ENCODE measurements at regions not wholly inside any gene's neighbourhood (a gene's known extent, or its start where the extent isn't known, plus 50 kb on each side); places are given as distances from the start of the nearest gene placed in this dataset.

- Mint-ChIP-seq H3K4me1 (no peaks in the 10 kb centered on the region), H3K36me3 (ENCODE audit: low read depth) (no peaks in the 10 kb centered on the region), H3K27me3 (ENCODE audit: low read depth, poor library complexity) (peaks cover 2% of the 10 kb centered on the region), H3K9me3 (peaks cover 4% of the 10 kb centered on the region), H3K4me3 (no peak overlapping the region), H3K27ac (no peak overlapping the region)
- no peak for TF ChIP-seq CTCF (IDR thresholded peaks at IDR 0.05)
- no peak for DNase-seq
Measured at GRCh38 chr2:149666809-149667320, 79.3 kb upstream of the MMADHC start.

DNA sequence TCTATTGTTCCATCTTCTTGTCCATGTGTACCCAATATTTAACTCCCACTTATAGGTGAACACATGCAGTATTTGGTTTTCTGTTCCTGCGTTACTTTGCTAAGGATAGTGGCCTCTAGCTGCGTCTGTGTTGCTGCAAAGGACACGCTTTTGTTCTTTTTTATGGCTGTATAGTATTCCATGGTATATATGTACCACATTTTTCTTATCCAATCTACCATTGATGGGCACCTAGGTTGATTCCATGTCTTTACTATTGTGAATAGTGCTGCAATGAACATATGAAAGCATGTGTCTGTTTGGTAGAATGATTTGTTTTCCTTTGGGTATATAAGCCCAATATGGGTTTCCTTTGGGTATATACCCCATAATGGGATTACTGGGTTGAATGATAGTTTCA is 77.3 kb upstream of the MMADHC start:
- DNase-seq, result no peak
- TF ChIP-seq CTCF (IDR thresholded peaks at IDR 0.05), result no peak
- Mint-ChIP-seq H3K27me3 (ENCODE audit: low read depth, poor library complexity) (peaks cover 2% of the 10 kb centered on the region), H3K36me3 (ENCODE audit: low read depth) (no peaks in the 10 kb centered on the region), H3K4me3 (no peak overlapping the region), H3K9me3 (peaks cover 4% of the 10 kb centered on the region), H3K27ac (no peak overlapping the region), H3K4me1 (no peaks in the 10 kb centered on the region)

DNA sequence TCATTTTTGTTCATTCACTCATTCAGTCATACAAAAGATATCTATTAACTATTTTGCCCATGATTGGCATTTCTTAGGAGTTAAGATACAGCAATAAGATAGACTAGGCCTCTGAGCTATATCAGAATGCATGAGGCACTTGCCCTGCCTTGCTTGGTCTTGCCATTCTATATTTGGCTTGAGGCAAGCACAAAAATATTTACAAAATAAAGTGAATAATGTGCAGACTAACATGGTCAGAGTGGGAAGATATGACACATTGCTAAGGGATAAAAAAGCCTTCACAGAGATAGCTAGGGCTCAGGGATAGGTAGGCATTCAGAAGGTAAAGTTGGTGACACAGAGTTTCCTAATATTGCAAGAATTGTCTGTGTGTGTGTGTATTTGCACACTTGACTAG is 75.0 kb upstream of the MMADHC start:
- Mint-ChIP-seq H3K4me1 (no peaks in the 10 kb centered on the region), H3K36me3 (ENCODE audit: low read depth) (no peaks in the 10 kb centered on the region), H3K27ac (no peak overlapping the region), H3K27me3 (ENCODE audit: low read depth, poor library complexity) (peaks cover 6% of the 10 kb centered on the region), H3K4me3 (no peak overlapping the region), H3K9me3 (peaks cover 4% of the 10 kb centered on the region)
- DNase-seq, result no peak
- TF ChIP-seq CTCF (IDR thresholded peaks at IDR 0.05), result no peak

DNA sequence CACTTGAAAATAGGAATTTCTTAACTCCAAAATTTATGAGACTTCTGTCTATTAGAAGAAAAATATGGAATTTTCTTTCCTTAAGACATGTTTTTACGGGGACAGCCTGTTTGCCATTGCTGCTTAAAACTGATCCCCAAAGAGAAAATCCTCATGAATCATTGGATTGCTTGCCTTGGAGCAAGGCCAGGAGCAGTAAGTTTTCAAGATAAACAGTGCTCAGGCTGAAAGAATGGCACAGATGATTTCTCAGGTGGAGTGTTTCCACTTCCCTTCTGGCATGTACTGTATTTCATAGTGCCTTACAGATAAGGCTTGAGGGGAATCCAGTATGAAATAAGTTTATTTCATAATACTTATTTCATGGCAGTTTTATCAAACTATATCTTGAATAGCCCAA is 74.3 kb upstream of the MMADHC start:
- no peak for DNase-seq
- no peak for TF ChIP-seq CTCF (IDR thresholded peaks at IDR 0.05)

DNA sequence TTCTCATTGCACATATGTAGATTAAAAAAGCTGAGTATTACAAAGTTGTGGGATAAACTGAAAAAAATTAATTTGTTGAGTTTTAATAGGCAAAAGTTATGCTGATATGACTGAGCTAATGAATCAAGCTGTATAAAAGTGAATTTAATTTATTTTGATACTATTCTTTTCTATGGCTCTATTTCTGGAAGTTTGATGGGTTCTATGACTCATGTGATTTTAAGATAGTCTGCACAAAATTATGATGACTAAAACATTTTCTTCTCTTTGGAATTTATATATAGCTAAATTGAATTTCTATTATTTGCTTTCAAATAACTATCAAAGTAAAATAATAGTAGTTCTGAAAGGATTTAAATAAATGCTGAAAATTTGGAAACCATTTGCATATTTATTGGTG is 71.0 kb upstream of the MMADHC start:
- TF ChIP-seq CTCF (IDR thresholded peaks at IDR 0.05), result no peak
- Mint-ChIP-seq H3K4me3 (no peak overlapping the region), H3K27ac (no peak overlapping the region), H3K36me3 (ENCODE audit: low read depth) (no peaks in the 10 kb centered on the region), H3K4me1 (no peaks in the 10 kb centered on the region), H3K27me3 (ENCODE audit: low read depth, poor library complexity) (peaks cover 7% of the 10 kb centered on the region), H3K9me3 (peaks cover 9% of the 10 kb centered on the region)
- DNase-seq, result no peak

More for the DNA sequence above, 74.3 kb upstream of the MMADHC start:
- Mint-ChIP-seq H3K27ac (no peak overlapping the region), H3K4me1 (no peaks in the 10 kb centered on the region), H3K4me3 (no peak overlapping the region), H3K36me3 (ENCODE audit: low read depth) (no peaks in the 10 kb centered on the region), H3K9me3 (peaks cover 4% of the 10 kb centered on the region), H3K27me3 (ENCODE audit: low read depth, poor library complexity) (peaks cover 6% of the 10 kb centered on the region)

DNA sequence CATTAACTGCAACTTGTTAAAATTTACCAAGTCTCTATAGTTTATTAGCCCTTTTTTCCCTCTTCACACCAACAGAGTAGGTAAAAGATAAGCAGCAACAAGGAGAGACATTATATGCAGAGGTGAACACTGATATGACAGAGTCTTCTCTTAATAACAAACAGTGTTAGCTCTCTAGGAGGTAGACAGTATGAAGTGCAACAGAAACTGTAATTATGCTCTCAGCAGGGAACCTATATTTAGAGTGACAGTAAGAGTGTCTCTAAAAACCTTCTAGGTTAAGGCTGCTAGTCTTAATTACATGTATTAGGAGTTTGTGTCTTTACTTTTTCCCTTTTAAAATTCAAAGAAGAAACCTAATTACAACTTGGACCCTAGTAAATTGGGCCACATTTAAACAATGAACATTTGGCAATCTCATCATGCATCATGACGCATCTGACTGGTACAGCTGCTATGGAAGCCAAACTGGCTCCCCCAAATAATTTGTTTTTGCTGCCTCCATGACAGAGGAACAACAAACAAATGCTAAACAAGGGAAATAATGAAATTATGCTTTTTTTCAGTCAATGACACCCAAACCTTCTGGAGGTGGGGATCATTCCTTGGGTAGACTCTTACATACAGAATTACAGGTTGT is 69.9 kb upstream of the MMADHC start:
- peaks cover 9% of the 10 kb centered on the region for H3K9me3 Mint-ChIP-seq
- peaks cover 7% of the 10 kb centered on the region for H3K27me3 Mint-ChIP-seq (ENCODE audit: low read depth, poor library complexity)
- no peaks in the 10 kb centered on the region for H3K4me1 Mint-ChIP-seq
- no peak for DNase-seq
- H3K36me3 Mint-ChIP-seq (ENCODE audit: low read depth), result no peaks in the 10 kb centered on the region
- no peak overlapping the region for H3K4me3 Mint-ChIP-seq
- no peak for TF ChIP-seq CTCF (IDR thresholded peaks at IDR 0.05)
- H3K27ac Mint-ChIP-seq, result no peak overlapping the region

Data from nephron progenitor cell (in vitro differentiated cells).